Right lobe of liver (tissue), 4 donors: ENCODE measurements at regions not wholly inside any gene's neighbourhood (a gene's known extent, or its start where the extent isn't known, plus 50 kb on each side); places are given as distances from the start of the nearest gene placed in this dataset.

ENCODE experiments used
- POLR2A ChIP-seq: fragments of 450-650 bp; IDR thresholded peaks from one replicate; pipeline ENCODE4 v1.6.1; 2017; ENCODE audit warnings: antibody characterized with exemption, mild to moderate bottlenecking
- TF ChIP-seq, protein P1 (sequence below), 4 donors: fragments of 200-600 bp in 3 of 4; fragments of 450-650 bp in 1 of 4; IDR thresholded peaks; one replicate each; pipeline versions ENCODE4 v1.5.1 to v1.8.0; 2016 to 2022; ENCODE audit warnings: antibody characterized with exemption in 4 of 4, mild to moderate bottlenecking in 2 of 4
- donor health status: DM: no; HTN: no; CAD: no.
- donor health status: DM: no; HTN: no; CAD: no.
- donor health status: DM: no; HTN: yes; CAD: no.

DNA sequence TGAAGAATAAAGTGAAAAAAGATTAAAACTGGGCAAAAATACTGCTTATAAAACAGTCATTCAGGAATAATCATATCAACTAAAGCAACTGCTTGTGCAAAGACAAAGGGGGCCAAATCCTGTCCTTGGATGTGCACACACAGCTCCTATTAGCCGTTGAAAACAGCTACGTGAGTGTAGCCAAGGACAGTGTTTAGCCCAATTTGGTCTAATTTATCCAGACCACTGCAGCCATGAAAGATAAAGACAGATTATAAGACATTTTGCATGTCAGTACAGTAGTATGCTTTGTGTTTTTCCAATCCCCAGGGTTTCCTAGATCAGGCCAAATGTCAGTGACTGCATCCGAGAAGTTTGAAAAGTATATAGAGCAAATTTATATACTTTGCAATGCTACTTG lies 146.3 kb upstream of the PKN2 start:
- TF ChIP-seq, protein P1, sequence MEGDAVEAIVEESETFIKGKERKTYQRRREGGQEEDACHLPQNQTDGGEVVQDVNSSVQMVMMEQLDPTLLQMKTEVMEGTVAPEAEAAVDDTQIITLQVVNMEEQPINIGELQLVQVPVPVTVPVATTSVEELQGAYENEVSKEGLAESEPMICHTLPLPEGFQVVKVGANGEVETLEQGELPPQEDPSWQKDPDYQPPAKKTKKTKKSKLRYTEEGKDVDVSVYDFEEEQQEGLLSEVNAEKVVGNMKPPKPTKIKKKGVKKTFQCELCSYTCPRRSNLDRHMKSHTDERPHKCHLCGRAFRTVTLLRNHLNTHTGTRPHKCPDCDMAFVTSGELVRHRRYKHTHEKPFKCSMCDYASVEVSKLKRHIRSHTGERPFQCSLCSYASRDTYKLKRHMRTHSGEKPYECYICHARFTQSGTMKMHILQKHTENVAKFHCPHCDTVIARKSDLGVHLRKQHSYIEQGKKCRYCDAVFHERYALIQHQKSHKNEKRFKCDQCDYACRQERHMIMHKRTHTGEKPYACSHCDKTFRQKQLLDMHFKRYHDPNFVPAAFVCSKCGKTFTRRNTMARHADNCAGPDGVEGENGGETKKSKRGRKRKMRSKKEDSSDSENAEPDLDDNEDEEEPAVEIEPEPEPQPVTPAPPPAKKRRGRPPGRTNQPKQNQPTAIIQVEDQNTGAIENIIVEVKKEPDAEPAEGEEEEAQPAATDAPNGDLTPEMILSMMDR (IDR thresholded peaks at IDR 0.05): no peak
- TF ChIP-seq POLR2A: no peak
